GM21381 (cell line): ENCODE measurements at regions not wholly inside any gene's neighbourhood (a gene's known extent, or its start where the extent isn't known, plus 50 kb on each side); places are given as distances from the start of the nearest gene placed in this dataset.
"Not testable (repeated sequence)": the region's sequence is repeated elsewhere in the genome, so short reads cannot be mapped to it uniquely, and the experiment has no call there.

Experiments used
- ATAC-seq: cut with Tn5 transposase; IDR thresholded peaks from one replicate; pipeline ENCODE4 v1.9.1; 2021; ENCODE audit warnings: mild to moderate bottlenecking, moderate library complexity; ENCODE audit not compliant: unreplicated experiment

- ATAC-seq: no peak
Observed at GRCh38 chr7:94100723-94101345, 96.7 kb upstream of the BET1 start.

GRCh38 chr7:94104301-94104700, 100.1 kb upstream of the BET1 start:
- no peak for ATAC-seq

- no peak for ATAC-seq
Observed at GRCh38 chr7:94109556-94109955, 105.4 kb upstream of the BET1 start.

GRCh38 chr7:94111009-94111408, 106.9 kb upstream of the BET1 start:
- no peak for ATAC-seq

- ATAC-seq: no peak
Observed at GRCh38 chr7:94115316-94115715, 111.2 kb upstream of the BET1 start.

GRCh38 chr7:94123136-94123535, 119.0 kb upstream of the BET1 start:
- ATAC-seq: no peak

- no peak for ATAC-seq
Observed at GRCh38 chr7:94127026-94127425, 122.9 kb upstream of the BET1 start.

- no peak for ATAC-seq
Observed at GRCh38 chr7:94128072-94128471, 123.9 kb upstream of the BET1 start.

GRCh38 chr7:94129443-94130140, 125.4 kb upstream of the BET1 start:
- no peak for ATAC-seq

- no peak for ATAC-seq
Observed at GRCh38 chr7:94130716-94131115, 126.6 kb upstream of the BET1 start.

- no peak for ATAC-seq
Observed at GRCh38 chr7:94133460-94133859, 129.3 kb upstream of the BET1 start.

GRCh38 chr7:94135180-94135579, 131.0 kb upstream of the BET1 start:
- ATAC-seq: no peak

- no peak for ATAC-seq
Observed at GRCh38 chr7:94142281-94142680, 138.1 kb upstream of the BET1 start.

GRCh38 chr7:94145602-94146001, 141.4 kb upstream of the BET1 start:
- no peak for ATAC-seq

- no peak for ATAC-seq
Observed at GRCh38 chr7:94146408-94146807, 142.3 kb upstream of the BET1 start.

- no peak for ATAC-seq
Observed at GRCh38 chr7:94149789-94150545, 145.8 kb upstream of the BET1 start.

- no peak for ATAC-seq
Observed at GRCh38 chr7:94154182-94154581, 150.0 kb upstream of the BET1 start.

GRCh38 chr7:94154858-94155257, 150.7 kb upstream of the BET1 start:
- no peak for ATAC-seq

- ATAC-seq: not testable (repeated sequence)
Observed at GRCh38 chr7:94157659-94158306, 153.6 kb upstream of the BET1 start.

- ATAC-seq: peak; percentile 94
Observed at GRCh38 chr7:94160719-94161435, 156.7 kb upstream of the BET1 start.

GRCh38 chr7:94161476-94161875, 157.3 kb upstream of the BET1 start:
- ATAC-seq: no peak
